Activated CD8-positive, alpha-beta memory T cell treated with anti-CD3 and anti-CD28 coated beads for 24 hours (primary cell): ENCODE measurements at regions not wholly inside any gene's neighbourhood (a gene's known extent, or its start where the extent isn't known, plus 50 kb on each side); places are given as distances from the start of the nearest gene placed in this dataset.

Source experiments
- DNase-seq: peaks from one replicate; pipeline ENCODE4 v3.0.0-alpha.2; 2020

DNA sequence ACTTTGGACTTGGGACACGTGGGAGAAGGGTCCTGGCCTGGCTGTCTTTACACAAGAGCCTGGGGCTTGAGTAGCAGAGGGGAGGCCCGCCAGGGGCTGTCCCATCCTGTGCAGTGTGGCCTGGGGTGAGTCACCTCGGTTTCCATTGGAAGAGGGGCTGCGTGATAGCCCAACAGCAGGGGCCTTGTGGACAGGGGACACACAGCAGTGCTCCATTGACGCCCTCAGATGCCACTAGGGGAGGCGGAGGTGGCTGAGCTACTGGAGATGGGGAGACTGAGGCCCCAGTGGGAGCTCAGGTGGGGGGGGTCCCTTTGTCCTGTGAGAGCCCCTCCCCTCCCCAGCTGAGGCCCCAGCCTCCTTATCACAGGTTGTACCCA lies 50.0 kb upstream of the RNU6ATAC start:
- DNase-seq = no peak

DNA sequence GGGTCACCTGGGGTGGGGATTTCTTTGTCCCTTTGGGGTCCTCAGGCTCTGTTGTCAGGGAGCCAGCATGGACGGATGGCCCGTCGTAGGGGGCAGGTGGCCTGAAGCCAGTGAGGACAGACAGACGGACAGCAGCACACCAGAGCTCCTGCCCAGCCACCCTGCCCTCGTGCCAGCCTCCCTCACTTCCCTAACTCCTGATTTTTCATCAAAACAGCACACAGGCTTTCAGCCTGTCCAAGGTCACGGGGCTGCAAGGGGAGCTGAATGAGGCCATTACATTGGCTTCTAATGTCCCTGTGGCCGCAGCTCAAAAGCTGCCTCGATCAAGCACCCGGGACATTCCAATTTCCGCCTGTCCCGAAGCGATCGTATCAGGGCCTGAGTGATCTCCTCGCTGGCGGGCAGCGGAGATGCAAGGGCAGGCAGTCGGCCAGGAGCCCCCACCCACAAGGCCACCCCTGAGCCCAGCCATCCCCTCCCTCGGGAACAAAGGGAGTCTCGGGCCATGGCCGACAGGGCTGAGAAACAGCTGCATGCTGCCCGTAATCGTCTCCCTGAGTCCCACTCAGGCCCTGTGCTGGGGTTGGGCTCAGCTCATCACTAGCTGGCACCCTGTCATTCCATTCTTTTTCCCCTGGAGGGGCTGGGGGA lies 50.5 kb upstream of the RNU6ATAC start:
- DNase-seq = no peak

DNA sequence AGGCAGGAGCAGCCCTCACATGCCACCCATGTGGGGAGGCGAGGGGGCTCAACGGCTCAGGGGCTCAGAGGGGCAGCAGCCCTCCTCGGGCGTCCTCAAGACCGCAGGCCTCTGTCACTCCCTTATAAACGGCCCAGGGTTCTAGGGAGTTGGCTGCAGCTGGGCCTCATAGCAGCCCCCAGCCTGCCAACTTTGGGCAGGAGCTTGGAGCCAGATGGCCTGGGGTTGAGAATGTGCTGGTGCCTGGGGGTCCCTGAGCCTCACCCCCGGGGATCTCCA lies 51.0 kb upstream of the RNU6ATAC start:
- DNase-seq = no peak

DNA sequence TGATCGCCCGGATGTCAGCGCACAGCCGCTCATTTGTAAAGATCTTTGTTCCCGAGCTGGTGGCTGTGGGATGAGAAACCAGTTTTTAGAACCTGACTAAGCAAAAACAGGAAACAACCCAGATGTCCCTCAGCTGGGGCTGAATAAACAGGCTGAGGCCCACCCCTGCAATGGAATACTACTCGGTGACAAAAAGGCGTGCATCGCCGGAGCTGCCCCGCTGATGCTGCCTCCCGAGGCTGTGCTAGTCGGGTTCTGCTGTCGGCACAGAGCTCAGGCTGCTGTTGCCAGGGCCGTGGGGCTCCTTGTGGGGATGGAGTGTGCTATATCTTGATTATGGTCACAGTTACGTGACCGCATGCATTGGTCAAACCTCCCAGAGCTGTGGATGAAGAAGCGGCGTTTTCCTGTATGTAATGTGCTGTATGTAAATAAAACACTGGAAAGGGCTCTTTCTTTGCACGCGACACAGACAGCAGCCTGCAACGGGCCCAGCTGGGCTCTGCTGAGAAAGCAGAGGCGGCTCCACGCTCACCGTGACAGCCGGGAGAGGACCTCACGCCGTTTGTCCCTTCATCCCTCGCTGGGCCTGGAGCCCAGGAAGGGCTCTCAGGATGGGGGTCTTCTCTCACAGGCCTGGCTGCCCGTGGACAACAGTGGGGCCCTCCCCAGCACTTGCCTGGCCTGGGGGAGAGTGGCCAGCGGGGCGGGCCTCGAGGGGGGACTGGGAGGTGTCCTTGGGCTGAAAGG lies 51.5 kb upstream of the RNU6ATAC start:
- no peak for DNase-seq

DNA sequence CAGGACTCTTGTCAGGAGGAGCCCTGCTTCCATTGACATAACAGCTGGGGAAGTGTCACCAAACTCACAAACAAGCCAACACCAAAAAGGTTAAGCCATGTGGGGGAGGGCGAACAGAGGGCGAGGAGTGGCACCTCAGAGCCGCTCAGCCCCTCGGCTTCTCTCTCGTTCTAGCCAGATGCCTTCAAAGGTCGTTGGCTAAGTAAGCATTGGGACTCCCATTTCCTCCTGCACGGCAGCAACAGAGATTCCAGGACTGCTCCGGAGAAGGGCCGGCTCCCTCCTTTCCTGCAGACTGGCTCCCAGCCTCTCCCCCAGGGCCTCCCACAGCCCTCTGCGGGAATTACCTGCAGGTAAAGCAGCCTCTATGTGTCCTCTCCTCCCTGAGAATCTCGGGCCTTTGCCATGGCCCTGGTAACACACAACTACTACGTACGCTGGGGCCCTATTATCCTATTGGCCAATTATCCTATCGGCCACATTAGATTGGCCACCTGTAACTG lies 52.1 kb upstream of the RNU6ATAC start:
- no peak for DNase-seq

DNA sequence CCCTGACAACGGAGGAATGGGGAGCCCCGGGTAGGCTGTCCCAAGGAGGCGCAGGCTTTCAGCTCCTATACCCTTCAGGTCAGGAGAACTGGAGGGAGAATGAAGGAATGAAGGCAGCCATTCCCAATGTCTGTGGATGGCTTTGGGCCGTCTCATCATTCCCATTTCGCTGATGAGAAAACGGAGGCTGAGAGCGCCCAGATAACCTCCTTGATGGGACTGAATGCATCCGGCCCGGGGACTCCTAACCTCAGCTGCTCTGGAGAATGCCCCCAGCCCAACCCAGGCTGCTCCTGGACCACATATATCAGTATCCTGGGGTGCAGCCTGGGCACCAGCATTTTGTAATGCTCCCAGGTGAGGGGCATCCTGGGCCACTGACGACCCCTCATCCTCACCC lies 52.6 kb upstream of the RNU6ATAC start:
- DNase-seq = no peak

DNA sequence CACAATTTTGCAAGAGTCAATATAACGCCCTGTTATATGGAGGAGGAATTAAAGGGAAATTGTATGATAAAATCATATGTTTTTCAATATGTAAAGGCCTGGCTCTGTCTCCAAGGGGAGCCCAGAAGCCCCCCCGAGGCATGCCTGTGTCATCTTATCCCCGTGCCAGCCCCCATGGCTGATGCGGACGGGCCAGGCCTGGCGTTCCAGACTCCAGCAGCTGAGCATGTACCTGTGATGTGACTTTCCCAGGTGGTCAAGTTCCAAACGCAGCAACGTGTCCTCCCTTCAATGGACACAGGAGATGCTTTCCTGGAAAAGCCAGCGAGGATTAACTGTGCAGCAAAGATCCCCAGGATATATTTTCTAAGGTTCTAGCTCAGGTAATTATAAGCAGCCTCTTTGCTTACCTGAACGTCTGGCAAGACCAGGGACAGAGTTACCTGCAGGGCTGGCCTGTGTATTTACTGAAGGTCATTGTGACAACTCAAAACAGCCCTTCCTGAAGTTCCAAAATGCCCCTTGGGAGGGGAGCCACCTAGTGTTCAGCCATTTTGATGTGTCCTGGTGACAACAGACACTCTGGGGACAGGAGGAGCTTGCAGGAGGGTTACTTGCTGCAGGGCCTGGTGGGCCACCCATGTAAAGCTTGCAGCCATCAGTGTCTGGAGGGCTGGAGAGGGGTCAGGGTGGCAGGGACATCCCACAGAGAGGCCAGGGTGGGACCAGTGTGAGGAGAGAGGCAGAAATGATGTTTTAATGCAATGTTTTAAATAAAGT lies 53.3 kb upstream of the RNU6ATAC start:
- DNase-seq = no peak

DNA sequence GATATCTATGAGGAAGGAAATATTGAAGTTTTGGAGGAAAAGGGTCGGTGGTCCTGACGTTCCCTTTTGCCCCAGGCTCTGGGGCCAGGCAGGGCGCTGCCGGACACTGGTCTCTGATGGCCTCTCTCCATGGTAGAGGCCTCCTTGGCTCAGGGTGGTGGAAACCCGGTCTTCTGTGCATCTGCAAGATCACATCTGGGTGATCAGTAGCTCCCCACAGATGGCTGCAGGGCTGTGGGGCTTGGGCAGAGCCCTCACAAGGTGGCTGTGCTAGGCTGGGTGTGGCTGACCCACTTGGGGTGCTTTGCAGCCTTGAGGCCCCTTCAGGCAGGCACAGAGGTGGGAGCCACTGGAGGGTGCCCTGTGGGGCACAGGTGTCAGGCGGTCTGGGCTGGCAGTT lies 53.9 kb upstream of the RNU6ATAC start:
- DNase-seq = no peak

DNA sequence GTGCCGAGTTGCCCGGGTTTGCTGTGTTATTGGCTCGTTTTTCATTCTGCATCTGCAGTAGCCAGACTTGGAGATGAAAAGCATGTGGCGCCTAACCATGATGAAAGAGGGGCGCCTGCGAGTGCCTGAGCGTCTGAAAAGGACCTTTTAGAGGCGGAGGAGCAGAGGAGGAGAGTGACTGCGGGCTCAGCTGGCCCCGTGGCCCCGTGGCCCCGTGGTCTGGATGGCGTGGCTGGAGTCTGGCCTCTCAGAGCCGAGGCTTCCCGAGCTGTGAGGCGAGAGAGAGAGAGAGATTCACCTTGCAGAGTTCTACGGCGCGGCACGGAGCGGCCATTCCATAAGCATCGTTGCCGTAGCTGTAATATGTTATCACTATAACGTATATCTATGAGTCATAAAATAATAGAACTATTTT lies 55.3 kb upstream of the RNU6ATAC start:
- DNase-seq = no peak

DNA sequence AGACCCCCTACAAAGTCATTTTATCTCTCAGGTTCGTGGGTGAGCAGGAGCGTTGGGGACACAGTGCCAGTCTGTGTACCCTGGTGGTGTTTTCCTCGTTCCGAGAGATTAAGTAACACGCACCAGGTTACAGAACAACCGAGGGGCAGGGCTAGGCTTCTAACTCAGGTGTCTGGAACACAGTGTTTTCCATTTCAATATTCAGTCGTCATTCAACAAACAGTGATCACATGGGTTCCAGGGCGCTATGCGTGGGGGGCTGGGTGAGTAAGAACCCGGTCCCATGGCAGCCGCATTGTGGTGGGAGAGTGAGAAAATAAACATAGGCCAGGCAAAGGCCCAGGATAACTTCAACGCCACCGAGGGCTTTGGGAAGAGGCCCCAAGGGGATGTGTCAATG lies 55.9 kb upstream of the RNU6ATAC start:
- no peak for DNase-seq

DNA sequence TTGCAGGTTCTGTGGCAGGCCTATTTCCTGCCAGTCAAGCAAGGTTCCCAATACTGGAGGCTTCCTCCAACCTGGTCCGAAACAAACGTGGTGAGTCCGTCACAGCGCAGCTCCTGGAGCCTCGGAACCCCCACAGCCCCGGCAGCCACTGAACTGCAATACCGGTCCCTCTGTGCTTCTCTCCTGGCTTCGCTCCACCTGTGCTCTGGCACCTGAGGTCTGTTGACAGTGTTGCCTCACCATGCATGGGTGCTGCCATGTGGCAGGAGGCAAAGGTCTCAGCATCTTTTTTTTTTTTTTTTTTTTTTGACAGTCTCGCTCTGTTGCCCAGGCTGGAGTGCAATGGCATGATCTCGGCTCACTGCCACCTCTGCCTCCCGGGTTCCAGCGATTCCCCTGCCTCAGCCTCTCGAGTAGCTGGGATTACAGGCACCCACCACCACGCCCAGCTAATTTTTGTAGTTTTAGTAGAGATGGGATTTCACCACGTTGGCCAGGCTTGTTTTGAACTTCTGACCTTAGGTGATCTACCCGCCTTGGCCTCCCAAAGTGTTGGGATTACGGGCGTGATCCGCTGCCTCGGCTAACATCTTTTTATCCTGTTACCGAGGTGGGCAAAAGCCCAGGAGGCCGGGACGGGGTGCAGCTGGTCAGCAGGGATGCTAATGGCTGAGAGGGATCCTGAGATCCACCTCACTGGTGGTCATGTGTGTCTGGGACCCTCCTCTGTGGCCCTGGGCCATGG lies 57.1 kb upstream of the RNU6ATAC start:
- no peak for DNase-seq

DNA sequence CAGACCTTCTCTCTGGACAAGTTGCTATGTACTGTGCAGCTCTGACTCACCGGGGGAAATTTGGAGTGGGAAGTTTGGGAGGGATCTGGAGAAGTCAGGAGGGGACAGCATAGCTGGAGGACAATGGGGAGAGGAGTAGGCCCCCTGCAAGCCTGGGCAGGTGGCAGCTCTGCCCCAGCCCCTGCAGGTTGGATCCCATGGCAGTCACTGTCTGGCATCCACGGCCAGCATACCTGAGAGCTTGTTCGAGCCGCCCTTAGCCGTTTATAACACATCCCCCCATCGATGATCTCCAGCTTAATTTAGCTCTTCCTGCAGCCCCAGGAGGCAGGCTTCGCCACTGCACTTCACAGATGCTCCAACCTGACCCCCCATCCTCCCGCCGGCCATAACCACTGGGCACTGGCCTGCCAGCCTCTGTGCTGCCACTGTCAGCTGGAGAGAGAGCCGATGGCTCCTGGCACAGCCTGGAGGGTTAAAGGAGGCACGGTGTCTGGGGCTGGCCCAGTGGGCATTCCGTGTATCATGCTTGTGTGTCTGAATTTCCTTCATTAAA lies 57.7 kb upstream of the RNU6ATAC start:
- DNase-seq = no peak

DNA sequence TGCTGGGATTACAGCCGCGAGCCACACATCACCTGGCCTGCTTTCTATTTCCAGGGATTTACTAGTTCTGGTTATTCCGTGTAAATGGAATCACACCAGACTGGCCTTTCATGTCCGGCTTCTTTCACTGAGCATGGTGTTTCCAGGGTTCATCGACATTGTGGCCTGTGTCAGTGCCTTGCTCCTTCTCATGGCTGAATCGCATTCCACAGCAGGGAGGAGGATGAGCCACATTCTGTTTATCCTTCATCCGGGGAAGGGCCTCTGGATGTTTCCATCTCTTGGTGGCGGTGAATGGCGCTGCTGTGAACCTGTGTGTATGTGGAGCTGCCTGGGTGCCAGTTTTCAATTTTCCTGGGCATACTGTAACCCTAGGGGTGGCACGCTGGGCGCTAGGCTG lies 58.7 kb upstream of the RNU6ATAC start:
- no peak for DNase-seq

DNA sequence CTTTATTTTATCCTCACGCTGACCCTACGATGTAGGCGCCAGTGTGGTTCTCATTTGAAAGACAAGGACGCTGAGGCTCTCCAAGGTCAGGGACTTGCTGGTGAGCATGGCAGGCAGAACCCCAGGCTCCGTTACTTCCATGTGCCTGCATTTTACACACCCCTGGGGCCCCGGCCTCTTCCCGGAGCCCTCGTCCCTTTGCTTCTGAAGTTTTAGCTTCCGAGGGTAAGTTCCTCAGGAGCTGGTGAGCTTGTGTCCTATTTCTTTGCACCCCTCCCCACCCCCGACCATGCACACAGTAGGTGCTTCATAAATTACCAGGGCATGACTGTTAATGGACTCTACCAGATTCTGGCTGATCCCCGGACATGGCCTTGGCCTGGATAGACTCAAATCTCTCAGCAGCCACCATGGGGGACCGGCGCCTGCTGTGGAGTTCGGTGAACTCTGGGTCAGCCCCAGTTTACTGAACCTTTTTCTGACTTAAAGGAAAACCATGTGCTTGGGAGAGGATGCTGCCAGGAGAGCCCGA lies 59.3 kb upstream of the RNU6ATAC start:
- DNase-seq = no peak

DNA sequence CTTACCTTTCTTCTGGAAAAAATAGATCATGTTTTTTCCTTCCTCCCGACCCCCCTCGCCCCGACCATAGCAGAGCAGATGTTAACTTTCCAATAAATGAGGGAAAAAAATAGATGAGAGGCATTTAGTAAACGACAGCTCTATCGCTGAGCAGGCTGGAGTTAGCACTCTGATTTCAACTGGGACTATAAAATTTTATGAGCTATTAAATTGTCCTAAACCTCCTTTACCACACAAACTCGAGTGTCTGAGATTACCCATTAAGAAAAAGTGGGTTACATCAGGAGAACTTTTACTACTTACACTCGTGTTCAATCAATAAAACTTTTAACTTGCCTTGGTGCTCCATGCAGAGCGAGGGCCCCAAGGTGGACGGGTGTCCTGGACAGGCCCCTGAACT lies 59.8 kb upstream of the RNU6ATAC start:
- DNase-seq = no peak

DNA sequence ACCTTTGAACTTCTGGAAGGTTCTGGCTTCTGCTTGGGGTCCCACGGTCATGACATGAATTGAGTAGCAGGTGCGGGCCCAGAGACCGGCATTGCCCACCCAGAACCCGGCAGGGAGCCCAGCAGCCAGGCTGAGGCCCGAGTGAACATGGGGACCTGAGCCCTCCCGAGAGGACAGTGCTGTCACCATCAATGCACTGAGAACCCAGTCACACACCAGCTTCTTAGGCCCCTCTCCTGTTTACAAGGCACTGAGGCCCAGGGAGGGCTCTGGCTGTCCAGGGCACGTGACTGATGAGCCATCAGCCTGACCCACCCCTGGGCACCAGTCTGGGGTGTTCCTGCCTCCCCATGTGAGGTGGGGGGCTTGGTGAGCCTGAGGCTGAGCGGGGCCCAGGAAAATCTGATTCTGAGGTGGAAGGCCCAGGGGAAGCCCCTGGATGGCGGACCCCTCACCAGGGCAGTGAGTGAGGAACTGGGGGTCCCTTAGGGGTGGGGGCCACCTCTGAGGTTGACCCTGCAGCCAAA lies 60.3 kb upstream of the RNU6ATAC start:
- DNase-seq = no peak

DNA sequence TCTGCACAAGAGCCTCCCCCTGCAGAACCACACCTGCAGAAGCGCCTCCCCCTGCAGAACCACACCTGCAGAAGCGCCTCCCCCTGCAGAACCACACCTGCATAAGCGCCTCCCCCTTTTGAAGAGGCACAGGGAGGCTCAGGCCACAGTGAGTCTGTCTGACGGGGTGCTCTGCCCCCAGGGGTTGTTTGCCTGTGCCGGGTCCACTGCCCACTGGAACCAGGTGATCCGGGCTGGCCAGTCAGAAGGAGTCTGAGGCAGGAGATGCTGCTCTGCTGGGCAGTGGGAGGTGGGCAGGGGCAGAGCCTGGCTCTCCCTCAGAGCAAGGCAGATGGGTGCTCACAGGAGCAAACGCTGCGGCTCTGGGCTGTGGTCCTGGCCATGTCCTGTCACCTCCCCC lies 60.8 kb upstream of the RNU6ATAC start:
- DNase-seq = no peak

DNA sequence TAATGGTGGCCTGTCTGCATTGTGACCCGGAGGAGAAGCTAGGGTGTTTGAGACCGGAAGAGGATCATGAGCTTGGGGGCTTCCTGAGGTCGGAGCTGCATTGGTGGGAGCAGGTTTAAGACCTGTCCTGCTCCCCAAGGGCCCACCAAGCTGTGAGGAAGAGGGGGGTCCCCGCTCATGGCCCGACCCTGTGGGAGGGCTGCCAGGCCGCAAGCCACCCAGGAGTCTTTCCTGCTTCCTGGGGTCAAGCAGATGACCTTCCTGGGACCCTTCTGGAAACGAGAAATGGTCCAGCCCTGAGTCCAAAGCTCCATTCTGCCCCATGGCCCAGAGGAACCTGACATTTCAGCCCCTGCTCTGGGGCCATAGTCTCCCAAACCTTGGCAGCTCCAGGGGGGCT lies 61.5 kb upstream of the RNU6ATAC start:
- no peak for DNase-seq

DNA sequence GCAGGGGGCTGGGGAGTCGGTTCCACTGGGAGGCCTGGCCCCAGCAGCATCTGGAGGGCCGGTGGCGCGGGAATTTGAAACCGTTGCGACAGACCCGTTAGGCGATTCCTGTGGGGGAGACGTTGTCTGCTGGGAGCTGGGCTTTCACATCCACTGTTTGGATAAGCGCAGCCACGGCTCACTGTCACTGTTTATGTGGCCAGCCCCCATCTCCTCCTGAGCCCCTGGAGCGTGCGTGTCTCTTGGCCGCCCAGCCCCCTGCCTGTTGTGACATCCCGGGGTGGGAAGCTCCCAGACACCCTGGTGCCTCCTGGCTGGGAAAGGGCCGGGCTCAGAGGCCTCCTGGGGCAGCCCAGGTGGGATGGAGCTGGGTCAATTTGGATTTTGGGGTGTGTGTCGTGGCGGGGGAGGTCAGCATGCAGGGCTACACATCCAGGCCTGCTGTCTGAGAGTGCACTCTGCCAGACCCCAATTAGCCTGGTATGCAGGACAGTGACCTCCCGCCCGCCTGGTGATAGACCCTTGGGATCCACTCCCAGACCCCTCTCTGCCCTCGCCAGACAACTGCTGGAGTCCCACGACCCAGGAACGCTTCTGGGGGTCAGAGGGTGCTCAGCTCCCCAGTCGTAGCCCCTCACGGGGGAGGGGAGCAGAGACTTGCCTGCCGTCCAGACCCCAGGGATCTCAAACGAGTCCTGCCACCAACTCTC lies 62.0 kb upstream of the RNU6ATAC start:
- DNase-seq = no peak

DNA sequence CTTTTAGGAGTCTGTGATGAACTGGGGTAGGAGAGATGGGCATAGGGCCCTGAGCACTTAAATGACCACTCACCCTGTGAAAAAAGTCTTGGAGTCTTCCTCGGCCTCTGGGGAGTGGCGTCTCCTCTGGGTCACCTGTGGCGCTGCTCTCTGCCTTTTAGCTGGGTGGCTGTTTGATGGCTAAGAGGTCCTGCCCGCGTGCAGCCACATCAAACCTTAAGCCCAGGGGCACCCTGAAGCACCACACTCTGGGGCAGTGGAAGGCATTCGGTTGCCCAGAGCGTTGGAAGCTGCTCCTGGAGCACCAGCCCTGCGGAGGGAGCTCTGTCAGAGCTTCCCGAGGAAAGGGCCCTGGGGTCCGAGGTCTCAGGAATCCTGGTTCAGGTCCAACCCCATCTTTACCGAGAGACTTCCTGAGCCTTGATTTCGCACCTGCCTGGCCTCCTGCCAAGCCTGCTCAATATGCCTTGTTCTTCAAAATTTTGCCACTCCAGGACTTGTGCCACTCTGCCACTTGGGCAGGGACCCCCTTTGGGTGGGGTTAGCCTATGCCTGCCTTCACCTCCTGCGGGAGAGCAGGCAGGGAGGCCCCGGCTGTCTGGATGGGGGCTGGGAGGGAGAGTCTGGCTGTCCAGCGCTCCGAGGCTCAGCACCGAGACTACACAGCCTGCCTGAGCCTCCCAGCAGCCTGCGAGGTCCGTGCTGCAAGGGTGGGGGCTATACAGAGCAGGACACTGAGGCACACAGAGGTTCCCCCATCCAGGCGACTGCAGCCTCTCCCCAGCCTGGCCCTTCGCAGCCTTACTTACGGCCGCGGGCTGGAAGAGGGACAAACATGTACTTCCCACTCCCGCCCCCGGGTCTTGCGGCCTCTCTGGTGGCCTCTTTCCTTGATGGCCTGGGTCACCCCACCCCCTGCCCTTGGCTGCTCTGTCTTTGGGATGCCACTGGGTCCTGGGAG lies 63.4 kb upstream of the RNU6ATAC start:
- DNase-seq = no peak

DNA sequence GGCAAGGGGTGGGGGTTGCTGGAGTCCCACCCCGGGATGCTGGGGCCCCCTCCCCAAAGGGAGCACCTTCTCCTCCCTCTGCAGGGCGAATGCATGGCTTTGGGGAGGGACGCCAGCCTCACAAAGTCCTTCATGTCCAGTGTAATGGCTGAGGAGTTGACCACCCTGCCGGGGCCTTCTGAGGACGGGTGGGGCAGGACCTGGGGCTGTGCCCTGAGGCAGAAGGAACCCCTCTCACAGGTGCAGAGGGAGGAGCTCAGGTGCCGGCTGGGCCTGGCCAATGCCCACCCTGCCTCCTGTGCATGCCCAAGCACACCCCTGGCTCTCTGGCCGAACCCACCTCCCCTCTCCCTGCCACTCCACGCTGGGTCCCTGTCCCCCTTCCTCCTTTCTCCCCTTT lies 64.3 kb upstream of the RNU6ATAC start:
- no peak for DNase-seq
